Fibroblast of lung (primary cell): ENCODE measurements at regions not wholly inside any gene's neighbourhood (a gene's known extent, or its start where the extent isn't known, plus 50 kb on each side); places are given as distances from the start of the nearest gene placed in this dataset.
"Not testable (repeated sequence)": the region's sequence is repeated elsewhere in the genome, so short reads cannot be mapped to it uniquely, and the experiment has no call there.

ENCODE experiments used
- DNase-seq, 2 donors: peaks; one replicate each; pipeline versions ENCODE4 v3.0.0 to v3.0.0-alpha.2; 2010; ENCODE audit warnings: low read depth in 2 of 2
- H2AFZ ChIP-seq: 2 replicates; pipeline ENCODE4 v1.5.1; 2012; ENCODE audit warnings: low read length, control low read depth, inconsistent platforms
- H3K27ac ChIP-seq: 2 replicates; pipeline ENCODE4 v1.5.1; 2011; ENCODE audit warnings: low read length, control low read depth; ENCODE audit not compliant: insufficient read depth
- H3K27me3 ChIP-seq: 2 replicates; pipeline ENCODE4 v1.5.1; 2011; ENCODE audit warnings: mild to moderate bottlenecking, low read length; ENCODE audit not compliant: control insufficient read depth, insufficient read depth
- H3K36me3 ChIP-seq: 2 replicates; pipeline ENCODE4 v1.5.1; 2011; ENCODE audit warnings: low read length; ENCODE audit not compliant: control insufficient read depth, insufficient read depth
- H3K4me1 ChIP-seq: 2 replicates; pipeline ENCODE4 v1.5.1; 2011; ENCODE audit warnings: low read length; ENCODE audit not compliant: control insufficient read depth, insufficient read depth; ENCODE audit errors: extremely low read depth
- H3K4me2 ChIP-seq: 2 replicates; pipeline ENCODE4 v1.5.1; 2011; ENCODE audit warnings: low read length, control low read depth; ENCODE audit not compliant: insufficient read depth; ENCODE audit errors: extremely low read depth
- H3K4me3 ChIP-seq, 4 experiments: fragments of 200-600 bp in 1 of 4; sonication (generic) in 1 of 4; replicated peaks in 1 of 4; 2 replicates each; pipeline ENCODE4 v1.5.1; 2011 to 2016; ENCODE audit warnings: low read length in 4 of 4, low read depth in 3 of 4, mild to moderate bottlenecking in 3 of 4, control low read depth in 2 of 4, inconsistent platforms in 1 of 4, mixed read lengths in 1 of 4; ENCODE audit not compliant: insufficient read depth in 1 of 4; ENCODE audit errors: control extremely low read depth in 1 of 4
- H3K79me2 ChIP-seq: 2 replicates; pipeline ENCODE4 v1.5.1; 2012; ENCODE audit warnings: mild to moderate bottlenecking, low read length, inconsistent platforms; ENCODE audit not compliant: control insufficient read depth, insufficient read depth
- H3K9ac ChIP-seq: 2 replicates; pipeline ENCODE4 v1.5.1; 2011; ENCODE audit warnings: mild to moderate bottlenecking, low read length, control low read depth; ENCODE audit not compliant: insufficient read depth
- H3K9me3 ChIP-seq: 2 replicates; pipeline ENCODE4 v1.5.1; 2012; ENCODE audit warnings: low read depth, low read length; ENCODE audit not compliant: control insufficient read depth, insufficient read depth
- H4K20me1 ChIP-seq: 2 replicates; pipeline ENCODE4 v1.5.1; 2011; ENCODE audit warnings: low read length; ENCODE audit not compliant: control insufficient read depth, insufficient read depth; ENCODE audit errors: extremely low read depth
- EZH2 ChIP-seq: IDR thresholded peaks from 2 replicates; pipeline ENCODE4 v1.5.1; 2012; ENCODE audit warnings: low read length, control low read depth, mild to moderate bottlenecking; ENCODE audit errors: missing control alignments
- TF ChIP-seq, protein P1 (sequence below), 2 donors: IDR thresholded peaks in 1 of 2; conservative IDR thresholded peaks in 1 of 2; 1 replicate in 1 of 2; 2 replicates in 1 of 2; pipeline ENCODE4 v1.5.1; 2011 to 2012; ENCODE audit warnings: low read length in 2 of 2, control low read depth in 1 of 2, inconsistent platforms in 1 of 2, low read depth in 1 of 2, mild to moderate bottlenecking in 1 of 2

DNA sequence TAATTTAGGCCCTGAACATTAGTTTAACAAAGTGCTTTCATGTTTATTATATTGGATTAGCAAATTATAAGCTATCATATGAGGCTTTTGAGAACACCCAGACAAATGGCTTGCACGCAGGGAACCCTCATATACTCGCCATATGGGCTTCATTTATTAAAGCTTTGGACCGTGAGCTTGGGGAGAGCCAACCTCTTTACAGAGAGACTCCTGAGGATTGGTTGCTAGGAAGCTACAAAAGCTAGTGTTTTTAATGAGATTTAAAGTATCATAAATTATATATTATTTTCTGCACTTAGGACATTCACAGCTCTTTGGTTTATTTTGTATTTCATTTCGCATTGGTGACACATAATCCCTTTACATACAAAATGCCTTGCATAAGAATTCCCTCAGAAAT lies 193.8 kb upstream of the TOX3 start:
- Histone ChIP-seq H3K36me3 (no peaks in the 10 kb centered on the region), H3K4me2 (no peak overlapping the region), H3K27me3 (no peaks in the 10 kb centered on the region), H3K4me1 (no peaks in the 10 kb centered on the region), H3K9me3 (no peaks in the 10 kb centered on the region), H3K4me3 (no peak overlapping the region), H3K27ac (no peak overlapping the region), H4K20me1 (no peaks in the 10 kb centered on the region), H3K9ac (no peak overlapping the region), H2AFZ (no peak overlapping the region), H3K79me2 (no peaks in the 10 kb centered on the region)
- TF ChIP-seq, protein P1, sequence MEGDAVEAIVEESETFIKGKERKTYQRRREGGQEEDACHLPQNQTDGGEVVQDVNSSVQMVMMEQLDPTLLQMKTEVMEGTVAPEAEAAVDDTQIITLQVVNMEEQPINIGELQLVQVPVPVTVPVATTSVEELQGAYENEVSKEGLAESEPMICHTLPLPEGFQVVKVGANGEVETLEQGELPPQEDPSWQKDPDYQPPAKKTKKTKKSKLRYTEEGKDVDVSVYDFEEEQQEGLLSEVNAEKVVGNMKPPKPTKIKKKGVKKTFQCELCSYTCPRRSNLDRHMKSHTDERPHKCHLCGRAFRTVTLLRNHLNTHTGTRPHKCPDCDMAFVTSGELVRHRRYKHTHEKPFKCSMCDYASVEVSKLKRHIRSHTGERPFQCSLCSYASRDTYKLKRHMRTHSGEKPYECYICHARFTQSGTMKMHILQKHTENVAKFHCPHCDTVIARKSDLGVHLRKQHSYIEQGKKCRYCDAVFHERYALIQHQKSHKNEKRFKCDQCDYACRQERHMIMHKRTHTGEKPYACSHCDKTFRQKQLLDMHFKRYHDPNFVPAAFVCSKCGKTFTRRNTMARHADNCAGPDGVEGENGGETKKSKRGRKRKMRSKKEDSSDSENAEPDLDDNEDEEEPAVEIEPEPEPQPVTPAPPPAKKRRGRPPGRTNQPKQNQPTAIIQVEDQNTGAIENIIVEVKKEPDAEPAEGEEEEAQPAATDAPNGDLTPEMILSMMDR (conservative IDR thresholded peaks at IDR 0.05 in 1 of 2, IDR thresholded peaks at IDR 0.05 in 1 of 2; ENCODE audit: low read depth in 1 of 2, low read length in 2 of 2) = no peak
- no peak for TF ChIP-seq EZH2
- DNase-seq = no peak

DNA sequence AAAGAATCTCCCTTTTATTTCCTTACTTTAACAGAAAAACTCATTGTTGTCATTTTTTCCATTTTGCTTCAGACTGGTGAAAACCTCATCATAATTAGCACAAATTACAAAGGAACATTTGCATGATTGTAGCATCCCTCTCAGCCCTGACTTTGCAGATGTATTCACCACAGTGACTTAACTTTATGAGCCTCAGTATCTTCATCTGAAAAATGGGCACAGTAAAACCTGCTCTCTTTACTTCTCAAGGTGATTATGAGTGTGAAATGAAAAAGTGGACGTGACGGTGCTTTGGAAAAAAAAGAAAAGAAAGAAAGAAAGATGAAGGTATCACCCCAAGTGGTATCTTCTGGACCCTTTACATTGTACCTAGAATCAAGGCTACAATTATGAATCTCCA lies 193.4 kb upstream of the TOX3 start:
- H3K9ac ChIP-seq = no peak overlapping the region
- H3K79me2 ChIP-seq = no peaks in the 10 kb centered on the region
- no peak for DNase-seq
- H3K27me3 ChIP-seq = no peaks in the 10 kb centered on the region
- no peaks in the 10 kb centered on the region for H3K36me3 ChIP-seq
- H3K4me1 ChIP-seq = no peaks in the 10 kb centered on the region
- TF ChIP-seq, protein P1 (conservative IDR thresholded peaks at IDR 0.05 in 1 of 2, IDR thresholded peaks at IDR 0.05 in 1 of 2; ENCODE audit: low read depth in 1 of 2, low read length in 2 of 2) = no peak
- no peak for TF ChIP-seq EZH2
- no peak overlapping the region for H3K4me2 ChIP-seq
- H4K20me1 ChIP-seq = no peaks in the 10 kb centered on the region
- H3K27ac ChIP-seq = no peak overlapping the region
- no peak overlapping the region for H3K4me3 ChIP-seq
- H2AFZ ChIP-seq = no peak overlapping the region
- no peaks in the 10 kb centered on the region for H3K9me3 ChIP-seq

DNA sequence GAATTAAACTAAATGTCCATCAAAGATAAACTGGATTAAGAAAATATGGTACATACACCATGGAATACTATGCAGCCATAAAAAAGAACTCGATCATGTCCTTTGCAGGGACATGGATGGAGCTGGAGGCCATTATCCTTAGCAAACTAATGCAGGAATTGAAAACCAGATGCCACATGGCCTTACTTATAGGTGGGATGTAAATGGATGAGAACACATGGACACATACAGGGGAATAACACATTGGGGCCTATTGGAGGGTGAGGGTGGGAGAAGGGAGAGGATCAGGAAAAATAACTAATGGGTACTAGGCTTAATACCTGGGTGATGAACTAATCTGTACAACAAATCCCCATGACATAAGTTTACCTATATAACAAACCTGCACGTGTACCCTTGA lies 192.0 kb upstream of the TOX3 start:
- not testable (repeated sequence) for H3K4me2 ChIP-seq, DNase-seq, H3K4me1 ChIP-seq, H3K27me3 ChIP-seq, H3K79me2 ChIP-seq, H4K20me1 ChIP-seq, H3K9ac ChIP-seq, H2AFZ ChIP-seq, H3K36me3 ChIP-seq, H3K27ac ChIP-seq, H3K4me3 ChIP-seq, H3K9me3 ChIP-seq
